IMR-90 (cell line): ENCODE measurements at regions not wholly inside any gene's neighbourhood (a gene's known extent, or its start where the extent isn't known, plus 50 kb on each side); places are given as distances from the start of the nearest gene placed in this dataset.

Source experiments
- ATAC-seq: fragments of 200-7000 bp; cut with Tn5 transposase; 2 replicates; pipeline ENCODE4 v1.9.1; 2020; ENCODE audit warnings: low read depth, mild to moderate bottlenecking, moderate library complexity
- BruUV-seq: library from RNA; stranded (reverse); fragments of 400-500 nt; replicated peaks from 2 replicates; lab custom pipeline; 2021; lab: Mats Ljungman, UMichigan
- CTCF ChIA-PET: fragments of 300-600 bp; formaldehyde crosslinking; extraction: SDS; loops from one replicate; lab custom pipeline; 2021; ENCODE audit warnings: antibody characterized with exemption; lab: Yijun Ruan, JAX
- POLR2A ChIA-PET: fragments of 300-600 bp; sonication (Branson Sonifier 250); formaldehyde crosslinking; loops from one replicate; lab custom pipeline; 2022; ENCODE audit warnings: antibody characterized with exemption; ENCODE audit not compliant: unreplicated experiment; lab: Charles Lee
- DNase-seq: peaks from one replicate; pipeline ENCODE4 v3.0.0; 2013
- H2AFZ ChIP-seq: replicated peaks from 2 replicates; pipeline ENCODE3; 2013; ENCODE audit warnings: low read length, mild to moderate bottlenecking; ENCODE audit not compliant: poor library complexity
- H2AK5ac ChIP-seq: 2 replicates; pipeline ENCODE4 v1.6.1; 2013; ENCODE audit warnings: low read depth, low read length, inconsistent platforms
- H2AK9ac ChIP-seq: replicated peaks from 2 replicates; pipeline ENCODE3; 2013; ENCODE audit warnings: mild to moderate bottlenecking, low read depth, low read length, moderate library complexity; ENCODE audit not compliant: poor library complexity
- H2BK120ac ChIP-seq: 2 replicates; pipeline ENCODE4 v1.6.1; 2013; ENCODE audit warnings: low read depth, low read length, inconsistent platforms
- H2BK15ac ChIP-seq: 3 replicates; pipeline ENCODE4 v1.6.1; 2013; ENCODE audit warnings: low read depth, low read length, inconsistent platforms
- H2BK20ac ChIP-seq: 2 replicates; pipeline ENCODE4 v1.6.1; 2013; ENCODE audit warnings: low read depth, mild to moderate bottlenecking, inconsistent platforms, low read length, moderate library complexity
- H2BK5ac ChIP-seq: 2 replicates; pipeline ENCODE4 v1.6.1; 2013; ENCODE audit warnings: mild to moderate bottlenecking, low read depth, low read length, inconsistent platforms; ENCODE audit not compliant: poor library complexity, severe bottlenecking
- H3K14ac ChIP-seq: replicated peaks from 2 replicates; pipeline ENCODE4 v1.6.1; 2013; ENCODE audit warnings: low read depth, low read length, inconsistent platforms
- H3K18ac ChIP-seq: 2 replicates; pipeline ENCODE4 v1.6.1; 2013; ENCODE audit warnings: low read depth, low read length, control low read depth
- H3K23ac ChIP-seq: 2 replicates; pipeline ENCODE4 v1.6.1; 2013; ENCODE audit warnings: low read depth, low read length, inconsistent platforms
- H3K27ac ChIP-seq: 2 replicates; pipeline ENCODE4 v1.5.1; 2013; ENCODE audit warnings: mild to moderate bottlenecking, control low read depth, low read length; ENCODE audit not compliant: insufficient read depth
- H3K27me3 ChIP-seq: 2 replicates; pipeline ENCODE4 v1.6.1; 2013; ENCODE audit warnings: low read length; ENCODE audit not compliant: control insufficient read depth, insufficient read depth
- H3K36me3 ChIP-seq: 2 replicates; pipeline ENCODE4 v1.6.1; 2013; ENCODE audit warnings: low read length, mixed read lengths; ENCODE audit not compliant: control insufficient read depth, insufficient read depth
- H3K4ac ChIP-seq: 2 replicates; pipeline ENCODE4 v1.6.1; 2013; ENCODE audit warnings: low read depth, low read length, inconsistent platforms
- H3K4me1 ChIP-seq: 2 replicates; pipeline ENCODE4 v1.6.1; 2013; ENCODE audit warnings: low read length, mixed read lengths; ENCODE audit not compliant: control insufficient read depth, insufficient read depth
- H3K4me2 ChIP-seq: 2 replicates; pipeline ENCODE4 v1.6.1; 2013; ENCODE audit warnings: low read depth, mild to moderate bottlenecking, control low read depth, low read length, moderate library complexity
- H3K4me3 ChIP-seq: 2 replicates; pipeline ENCODE4 v1.5.1; 2013; ENCODE audit warnings: low read depth, mild to moderate bottlenecking, control low read depth, low read length, moderate library complexity; ENCODE audit not compliant: insufficient read depth
- H3K56ac ChIP-seq: 2 replicates; pipeline ENCODE4 v1.6.1; 2013; ENCODE audit warnings: low read length, inconsistent platforms; ENCODE audit not compliant: insufficient read depth; ENCODE audit errors: extremely low read depth
- H3K79me1 ChIP-seq, 2 experiments: 2 replicates each; pipeline ENCODE4 v1.6.1; 2013; ENCODE audit warnings: low read length in 2 of 2, inconsistent platforms in 1 of 2, low read depth in 1 of 2
- H3K9ac ChIP-seq: 2 replicates; pipeline ENCODE4 v1.6.1; 2013; ENCODE audit warnings: low read depth, low read length, control low read depth
- H3K9me1 ChIP-seq: 2 replicates; pipeline ENCODE4 v1.6.1; 2013; ENCODE audit warnings: low read length, inconsistent platforms; ENCODE audit not compliant: insufficient read depth
- H3K9me3 ChIP-seq: 2 replicates; pipeline ENCODE4 v1.6.1; 2013; ENCODE audit warnings: low read length; ENCODE audit not compliant: control insufficient read depth, insufficient read depth
- H4K20me1 ChIP-seq: 2 replicates; pipeline ENCODE4 v1.6.1; 2013; ENCODE audit warnings: low read length, inconsistent platforms; ENCODE audit not compliant: insufficient read depth
- H4K5ac ChIP-seq: 2 replicates; pipeline ENCODE4 v1.6.1; 2013; ENCODE audit warnings: mild to moderate bottlenecking, low read depth, low read length, control low read depth
- H4K8ac ChIP-seq, 2 experiments: 2 replicates each; pipeline ENCODE4 v1.6.1; 2013; ENCODE audit warnings: low read depth in 2 of 2, low read length in 2 of 2, control low read depth in 1 of 2, inconsistent platforms in 1 of 2
- H4K91ac ChIP-seq: 2 replicates; pipeline ENCODE4 v1.6.1; 2013; ENCODE audit warnings: low read depth, low read length, inconsistent platforms; ENCODE audit not compliant: insufficient read depth
- BHLHE40 ChIP-seq: fragments of 150-350 bp; IDR thresholded peaks from 2 replicates; pipeline ENCODE4 v1.6.1; 2016; ENCODE audit warnings: mild to moderate bottlenecking, low read depth, low read length
- CEBPB ChIP-seq: IDR thresholded peaks from 2 replicates; pipeline ENCODE4 v1.6.1; 2012; ENCODE audit warnings: low read depth, low read length, improper control_type of control experiment
- CHD1 ChIP-seq: IDR thresholded peaks from 2 replicates; pipeline ENCODE4 v1.6.1; 2012; ENCODE audit warnings: low read depth, low read length, improper control_type of control experiment
- FOS ChIP-seq: fragments of 150-350 bp; IDR thresholded peaks from 2 replicates; pipeline ENCODE4 v1.6.1; 2016; ENCODE audit warnings: low read depth, low read length
- MAFK ChIP-seq: IDR thresholded peaks from 2 replicates; pipeline ENCODE4 v1.6.1; 2012; ENCODE audit warnings: low read depth, low read length, improper control_type of control experiment
- MAZ ChIP-seq: IDR thresholded peaks from 2 replicates; pipeline ENCODE4 v1.6.1; 2012; ENCODE audit warnings: low read depth, mild to moderate bottlenecking, low read length, improper control_type of control experiment, moderate library complexity, borderline replicate concordance
- MXI1 ChIP-seq: IDR thresholded peaks from 2 replicates; pipeline ENCODE4 v1.6.1; 2012; ENCODE audit warnings: low read depth, mild to moderate bottlenecking, low read length, moderate library complexity, borderline replicate concordance
- NFE2L2 ChIP-seq: fragments of 150-350 bp; IDR thresholded peaks from 2 replicates; pipeline ENCODE4 v1.6.1; 2016; ENCODE audit warnings: low read depth, mild to moderate bottlenecking, low read length
- POLR2A ChIP-seq: IDR thresholded peaks from 2 replicates; pipeline ENCODE4 v1.6.1; 2012; ENCODE audit warnings: mild to moderate bottlenecking, low read depth, low read length
- RAD21 ChIP-seq: IDR thresholded peaks from 2 replicates; pipeline ENCODE4 v1.6.1; 2012; ENCODE audit warnings: low read length, improper control_type of control experiment
- RCOR1 ChIP-seq: IDR thresholded peaks from 2 replicates; pipeline ENCODE4 v1.6.1; 2012; ENCODE audit warnings: mild to moderate bottlenecking, low read length, improper control_type of control experiment; ENCODE audit not compliant: insufficient replicate concordance
- RFX5 ChIP-seq: IDR thresholded peaks from 2 replicates; pipeline ENCODE4 v1.8.0; 2012; ENCODE audit warnings: low read depth, mild to moderate bottlenecking, low read length, moderate library complexity
- SMC3 ChIP-seq: fragments of 150-350 bp; IDR thresholded peaks from 2 replicates; pipeline ENCODE4 v1.6.1; 2016; ENCODE audit warnings: low read depth, mild to moderate bottlenecking, antibody characterized with exemption, low read length, moderate library complexity
- WGBS, 2 experiments: methylation state at CpG; one replicate each; pipeline versions ENCODE4 v1.1.5 to v1.1.7; 2013; ENCODE audit warnings: missing lambda C conversion rate in 2 of 2; ENCODE audit not compliant: insufficient read length in 1 of 2; ENCODE audit errors: extremely low coverage in 2 of 2; 5-methylcytosine and 5-hydroxymethylcytosine counted together
- dilution Hi-C: fragments of 300-500 bp; cut with HindIII; formaldehyde crosslinking; loops from one replicate; pipeline ENCODE4 v1.14.3; 2018; ENCODE audit warnings: low sequenced_read_pairs; ENCODE audit not compliant: unreplicated experiment
- in situ Hi-C: fragments of 300-500 bp; cut with MboI; formaldehyde crosslinking; loops from 3 replicates; pipeline ENCODE4 v1.14.3; 2019; ENCODE audit warnings: low sequenced_read_pairs, inconsistent platforms, mixed read lengths
- intact Hi-C: fragments of 100-400 bp; cut with micrococcal nuclease; formaldehyde crosslinking; loops from 2 replicates; pipeline ENCODE4 v1.10.0; 2022
- TF ChIP-seq, protein P1 (sequence below): fragments of 150-350 bp; IDR thresholded peaks from 2 replicates; pipeline ENCODE4 v1.6.1; 2016; ENCODE audit warnings: low read depth, mild to moderate bottlenecking, low read length, moderate library complexity, borderline replicate concordance
- TF ChIP-seq, protein P2 (sequence below): conservative IDR thresholded peaks from 2 replicates; pipeline ENCODE4 v1.5.1; 2012; ENCODE audit warnings: mild to moderate bottlenecking, low read depth, low read length, improper control_type of control experiment
- TF ChIP-seq, protein P3 (sequence below): fragments of 150-350 bp; IDR thresholded peaks from 2 replicates; pipeline ENCODE4 v1.6.1; 2017; ENCODE audit warnings: mild to moderate bottlenecking, antibody characterized with exemption, low read length, low read depth

DNA sequence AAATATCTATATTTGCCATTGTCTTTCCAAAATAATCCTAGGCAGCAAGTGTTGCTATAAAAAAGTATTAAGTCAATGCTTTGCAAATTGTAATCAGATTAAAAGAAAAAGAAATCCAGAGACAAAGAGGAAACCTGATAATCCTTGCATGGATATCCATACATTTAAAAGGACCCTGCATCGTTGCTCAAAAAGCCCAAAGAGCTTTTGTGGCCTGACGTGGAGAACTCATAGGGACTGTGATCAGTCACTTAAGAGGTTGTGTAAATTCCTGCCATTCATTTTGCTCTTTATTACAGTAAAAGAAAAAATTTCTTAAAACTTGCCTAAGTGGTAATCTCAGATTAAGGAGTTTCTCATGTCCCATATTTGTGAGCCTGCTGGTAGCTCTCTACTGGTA is 392.6 kb downstream of the C12orf75 start:
- intact Hi-C loops, result no loop called here
- ChIA-PET POLR2A (interaction anchor here (0.6 kb wide), 1 partner anchor 638 kb away, joined by 3 read pairs; no protein-coding TSS in a partner anchor), CTCF (no interaction called here)
- TF ChIP-seq NFE2L2, result no peak
- TF ChIP-seq RFX5, result no peak
- TF ChIP-seq CHD1, result no peak
- no peak for TF ChIP-seq CEBPB
- TF ChIP-seq BHLHE40, result no peak
- TF ChIP-seq, protein P1, sequence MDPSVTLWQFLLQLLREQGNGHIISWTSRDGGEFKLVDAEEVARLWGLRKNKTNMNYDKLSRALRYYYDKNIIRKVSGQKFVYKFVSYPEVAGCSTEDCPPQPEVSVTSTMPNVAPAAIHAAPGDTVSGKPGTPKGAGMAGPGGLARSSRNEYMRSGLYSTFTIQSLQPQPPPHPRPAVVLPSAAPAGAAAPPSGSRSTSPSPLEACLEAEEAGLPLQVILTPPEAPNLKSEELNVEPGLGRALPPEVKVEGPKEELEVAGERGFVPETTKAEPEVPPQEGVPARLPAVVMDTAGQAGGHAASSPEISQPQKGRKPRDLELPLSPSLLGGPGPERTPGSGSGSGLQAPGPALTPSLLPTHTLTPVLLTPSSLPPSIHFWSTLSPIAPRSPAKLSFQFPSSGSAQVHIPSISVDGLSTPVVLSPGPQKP, result no peak
- no peak for TF ChIP-seq FOS
- TF ChIP-seq MAZ, result no peak
- no peak for TF ChIP-seq RAD21
- no peak for TF ChIP-seq SMC3
- no peak for TF ChIP-seq MXI1
- TF ChIP-seq, protein P2, sequence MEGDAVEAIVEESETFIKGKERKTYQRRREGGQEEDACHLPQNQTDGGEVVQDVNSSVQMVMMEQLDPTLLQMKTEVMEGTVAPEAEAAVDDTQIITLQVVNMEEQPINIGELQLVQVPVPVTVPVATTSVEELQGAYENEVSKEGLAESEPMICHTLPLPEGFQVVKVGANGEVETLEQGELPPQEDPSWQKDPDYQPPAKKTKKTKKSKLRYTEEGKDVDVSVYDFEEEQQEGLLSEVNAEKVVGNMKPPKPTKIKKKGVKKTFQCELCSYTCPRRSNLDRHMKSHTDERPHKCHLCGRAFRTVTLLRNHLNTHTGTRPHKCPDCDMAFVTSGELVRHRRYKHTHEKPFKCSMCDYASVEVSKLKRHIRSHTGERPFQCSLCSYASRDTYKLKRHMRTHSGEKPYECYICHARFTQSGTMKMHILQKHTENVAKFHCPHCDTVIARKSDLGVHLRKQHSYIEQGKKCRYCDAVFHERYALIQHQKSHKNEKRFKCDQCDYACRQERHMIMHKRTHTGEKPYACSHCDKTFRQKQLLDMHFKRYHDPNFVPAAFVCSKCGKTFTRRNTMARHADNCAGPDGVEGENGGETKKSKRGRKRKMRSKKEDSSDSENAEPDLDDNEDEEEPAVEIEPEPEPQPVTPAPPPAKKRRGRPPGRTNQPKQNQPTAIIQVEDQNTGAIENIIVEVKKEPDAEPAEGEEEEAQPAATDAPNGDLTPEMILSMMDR, result no peak
- TF ChIP-seq RCOR1, result no peak
- TF ChIP-seq, protein P3, sequence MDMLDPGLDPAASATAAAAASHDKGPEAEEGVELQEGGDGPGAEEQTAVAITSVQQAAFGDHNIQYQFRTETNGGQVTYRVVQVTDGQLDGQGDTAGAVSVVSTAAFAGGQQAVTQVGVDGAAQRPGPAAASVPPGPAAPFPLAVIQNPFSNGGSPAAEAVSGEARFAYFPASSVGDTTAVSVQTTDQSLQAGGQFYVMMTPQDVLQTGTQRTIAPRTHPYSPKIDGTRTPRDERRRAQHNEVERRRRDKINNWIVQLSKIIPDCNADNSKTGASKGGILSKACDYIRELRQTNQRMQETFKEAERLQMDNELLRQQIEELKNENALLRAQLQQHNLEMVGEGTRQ, result no peak
- TF ChIP-seq POLR2A, result no peak
- TF ChIP-seq MAFK, result no peak
- no TSS peak for BruUV-seq
- Histone ChIP-seq H3K18ac (no peak overlapping the region), H3K4me2 (no peak overlapping the region), H2BK5ac (no peak overlapping the region), H4K20me1 (no peaks in the 10 kb centered on the region), H3K14ac (no peak overlapping the region), H3K79me1 (no peaks in the 10 kb centered on the region), H2BK20ac (no peak overlapping the region), H2BK120ac (no peak overlapping the region), H3K4me1 (no peaks in the 10 kb centered on the region), H3K9me3 (no peaks in the 10 kb centered on the region), H3K36me3 (no peaks in the 10 kb centered on the region), H3K4ac (no peak overlapping the region), H2AK5ac (no peak overlapping the region), H3K9me1 (no peaks in the 10 kb centered on the region), H2AFZ (no peak overlapping the region), H4K8ac (no peak overlapping the region), H3K56ac (no peak overlapping the region), H2BK15ac (no peak overlapping the region), H4K91ac (no peak overlapping the region), H2AK9ac (no peak overlapping the region), H3K23ac (no peak overlapping the region), H3K9ac (no peak overlapping the region), H3K4me3 (no peak overlapping the region), H3K27ac (no peak overlapping the region), H4K5ac (no peak overlapping the region), H3K27me3 (peaks cover 10% of the 10 kb centered on the region; the same call in 1 of the 2 replicates)
- dilution Hi-C loops, result no loop called here
- WGBS, 2 experiments, result no CpG with 5 or more reads among the region's 2 CpGs
- no peak for DNase-seq
- in situ Hi-C loops, result no loop called here
- no peak for ATAC-seq
